RKO (cell line): ENCODE measurements at regions not wholly inside any gene's neighbourhood (a gene's known extent, or its start where the extent isn't known, plus 50 kb on each side); places are given as distances from the start of the nearest gene placed in this dataset.
A peak's percentile ranks its signal among the peaks of the same experiment; 100 is the strongest.
"Not testable (repeated sequence)": the region's sequence is repeated elsewhere in the genome, so short reads cannot be mapped to it uniquely, and the experiment has no call there.

Experiments
- DNase-seq: peaks from one replicate; pipeline ENCODE4 v3.0.0-alpha.2; 2016; ENCODE audit warnings: low spot score

DNA sequence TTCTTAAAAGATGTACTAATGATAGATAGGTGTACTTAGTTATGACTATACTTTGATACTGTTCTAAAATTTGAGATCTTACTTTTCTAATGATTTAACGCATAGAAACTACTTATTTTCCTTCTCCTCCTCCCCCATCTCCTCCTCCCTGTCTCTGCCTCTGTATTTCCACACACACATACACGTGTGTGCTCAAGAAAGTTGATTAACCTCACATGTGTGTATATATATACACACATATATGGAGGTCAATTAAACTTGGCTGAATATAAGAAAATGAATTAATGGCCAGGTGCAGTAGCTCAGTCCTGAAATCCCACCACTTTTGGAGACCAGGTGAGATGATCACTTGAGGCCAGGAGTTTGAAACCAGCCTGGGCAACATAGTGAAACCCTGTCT is 362.7 kb upstream of the SYT1 start:
- no peak for DNase-seq

DNA sequence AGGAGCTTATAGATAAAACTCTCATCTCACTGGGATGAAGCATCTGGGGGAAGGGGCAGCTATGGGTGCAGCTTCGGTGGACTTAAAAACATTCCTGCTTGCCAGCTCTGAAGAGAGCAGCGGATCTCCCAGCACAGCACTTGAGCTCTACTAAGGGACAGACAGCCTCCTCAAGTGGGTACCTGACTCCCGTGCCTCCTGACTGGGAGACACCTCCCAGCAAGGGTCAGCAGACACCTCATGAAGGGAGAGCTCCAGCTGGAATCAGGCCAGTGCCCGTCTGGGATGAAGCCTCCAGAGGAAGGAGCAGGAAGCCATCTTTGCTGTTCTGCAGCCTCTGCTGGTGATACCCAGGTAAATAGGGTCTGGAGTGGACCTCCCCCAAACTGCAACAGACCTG is 345.2 kb upstream of the SYT1 start:
- no peak for DNase-seq

DNA sequence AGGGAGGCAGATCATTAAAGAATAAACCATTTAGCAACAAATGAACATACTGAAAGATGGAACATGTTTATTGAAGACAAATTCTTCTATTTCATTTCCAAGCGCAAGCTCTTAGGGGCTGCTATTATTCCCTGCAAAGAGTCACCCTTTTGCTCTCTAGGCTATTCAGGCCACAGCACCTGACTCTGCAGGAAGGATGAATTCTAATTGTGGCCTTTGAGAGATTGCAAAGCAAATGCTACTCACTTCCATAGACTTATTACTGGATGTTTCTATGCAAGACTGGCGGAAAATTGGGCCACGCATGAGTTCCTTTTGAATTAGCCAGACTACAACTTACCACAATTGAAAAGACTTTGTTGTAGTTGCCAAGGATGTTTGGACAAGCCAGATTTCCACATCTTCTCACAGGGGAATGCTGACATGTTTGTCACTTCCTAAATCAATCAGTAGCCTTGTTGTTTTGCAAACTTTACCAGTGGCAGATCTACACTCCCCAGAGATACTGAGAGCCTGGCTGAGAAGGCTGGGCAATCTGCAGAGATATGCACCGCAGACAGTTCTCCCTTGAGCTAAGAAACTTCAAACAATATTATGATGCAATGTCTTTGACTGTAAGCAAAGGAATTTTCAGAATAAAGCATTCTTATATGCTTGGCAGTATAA is 334.3 kb upstream of the SYT1 start:
- DNase-seq: no peak

DNA sequence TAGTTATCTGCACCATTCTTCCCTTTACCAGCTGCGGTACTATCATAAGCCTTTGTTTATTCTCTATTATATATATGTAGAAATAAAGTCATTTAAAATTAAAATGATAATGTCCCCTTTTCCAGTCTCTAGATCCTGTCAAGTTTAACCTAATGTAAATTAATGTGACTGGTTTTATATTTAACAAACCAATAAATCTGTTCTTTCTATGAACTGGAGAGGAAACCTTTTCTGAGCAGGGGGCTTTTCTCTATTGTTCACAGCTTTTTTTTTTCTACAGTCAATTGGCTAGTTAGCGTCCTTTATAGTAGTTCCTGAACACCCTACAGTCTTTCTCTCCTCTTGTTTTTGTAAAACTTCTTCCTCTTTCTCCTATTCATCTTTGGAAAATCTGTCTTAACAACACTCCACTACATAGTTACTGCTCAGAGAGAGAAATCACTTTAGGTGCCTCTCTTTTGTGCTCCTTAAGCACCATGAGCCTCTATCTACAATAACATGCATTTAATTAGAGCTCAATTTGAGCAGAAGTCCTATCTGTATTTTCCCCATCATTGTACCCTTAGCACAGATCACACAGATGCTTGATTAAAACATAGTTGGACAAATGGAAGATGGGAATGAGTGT is 332.6 kb upstream of the SYT1 start:
- DNase-seq: no peak

DNA sequence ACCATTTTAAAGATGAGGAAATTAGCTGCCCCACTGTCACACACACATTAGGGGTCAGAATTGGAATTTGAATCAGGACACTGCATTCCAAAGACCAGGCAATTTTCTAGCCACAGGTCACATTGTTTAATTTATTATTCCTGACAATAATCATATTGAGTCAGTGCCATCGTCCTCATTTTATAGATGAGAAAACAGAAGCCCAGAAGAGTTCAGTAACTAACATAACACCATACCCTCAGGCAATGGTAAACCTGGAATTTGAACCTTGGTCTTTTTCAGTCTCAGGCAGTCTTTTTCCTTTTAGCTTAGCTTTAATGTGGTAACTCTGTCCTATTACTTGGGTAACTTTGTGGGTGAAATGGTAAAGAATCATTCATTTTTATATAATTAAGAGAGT is 330.3 kb upstream of the SYT1 start:
- DNase-seq: no peak

DNA sequence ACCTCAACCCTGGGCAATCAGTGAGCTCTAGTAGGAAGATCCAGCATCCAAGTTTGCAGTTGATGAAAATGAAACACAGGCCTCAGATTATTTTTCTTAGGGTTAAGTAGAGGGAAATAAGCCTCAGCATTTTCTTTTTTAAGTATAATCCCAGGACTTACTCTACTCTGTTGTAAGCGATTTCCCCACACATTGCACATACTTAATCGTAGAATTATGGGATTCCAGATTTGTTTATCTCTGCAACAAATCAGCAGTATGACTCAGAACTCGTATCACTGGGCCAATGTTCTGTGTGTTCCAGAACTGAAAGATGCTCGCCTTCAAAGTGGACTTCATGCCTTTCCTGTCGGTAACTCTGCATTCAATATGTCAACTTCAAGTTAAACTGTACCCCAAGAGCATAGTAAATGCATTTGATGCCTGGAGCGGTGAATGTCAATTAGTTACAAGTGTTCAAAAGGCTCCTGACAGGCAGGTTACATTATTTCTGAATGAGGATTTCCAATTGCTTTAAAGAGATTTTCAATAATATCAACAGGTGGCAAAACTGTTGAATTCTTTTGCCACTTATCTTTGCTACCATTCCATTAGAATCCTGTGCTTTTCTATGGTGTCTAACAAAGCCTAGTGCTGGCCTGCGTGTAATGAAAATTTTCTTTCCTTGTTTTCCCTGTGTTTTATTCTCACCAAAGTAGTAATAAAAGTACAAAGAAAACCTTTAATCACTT is 323.8 kb upstream of the SYT1 start:
- DNase-seq: no peak

DNA sequence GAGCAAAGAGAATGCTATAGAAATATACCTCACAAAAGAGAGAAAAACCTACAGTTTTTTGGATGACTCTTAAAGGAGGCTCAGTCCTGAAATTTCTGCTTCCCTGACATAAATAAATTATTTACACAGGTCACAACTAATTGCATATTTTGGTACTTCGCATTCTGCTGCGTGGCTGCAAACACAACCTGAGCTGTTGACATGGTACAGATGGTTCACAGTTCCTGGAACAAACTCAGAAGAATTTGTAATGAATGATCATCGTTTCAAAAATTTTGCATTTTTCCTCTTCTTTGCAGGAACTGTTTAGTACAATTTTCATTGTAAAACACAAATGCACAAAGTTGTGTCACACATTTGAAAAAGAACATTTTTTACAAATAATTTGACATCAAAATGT is 313.7 kb upstream of the SYT1 start:
- no peak for DNase-seq

DNA sequence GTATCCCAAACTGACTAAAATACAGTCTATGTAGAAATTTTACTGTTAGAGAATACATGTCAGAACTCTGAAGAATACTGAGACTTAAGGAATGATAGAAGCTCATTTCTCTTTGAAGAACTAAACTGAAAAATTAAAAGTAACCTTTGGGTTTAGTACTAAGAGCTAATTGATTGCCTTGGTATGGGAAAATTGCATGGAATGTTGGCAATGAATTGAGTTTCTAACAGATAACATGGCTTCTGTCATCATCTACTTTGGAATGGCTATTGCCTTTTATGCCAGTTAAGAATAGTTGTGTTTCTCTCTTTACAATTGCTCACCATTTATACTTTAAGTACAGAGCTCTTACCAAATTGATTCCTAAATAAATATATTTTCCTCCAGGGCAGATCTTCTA is 308.8 kb upstream of the SYT1 start:
- DNase-seq: no peak

DNA sequence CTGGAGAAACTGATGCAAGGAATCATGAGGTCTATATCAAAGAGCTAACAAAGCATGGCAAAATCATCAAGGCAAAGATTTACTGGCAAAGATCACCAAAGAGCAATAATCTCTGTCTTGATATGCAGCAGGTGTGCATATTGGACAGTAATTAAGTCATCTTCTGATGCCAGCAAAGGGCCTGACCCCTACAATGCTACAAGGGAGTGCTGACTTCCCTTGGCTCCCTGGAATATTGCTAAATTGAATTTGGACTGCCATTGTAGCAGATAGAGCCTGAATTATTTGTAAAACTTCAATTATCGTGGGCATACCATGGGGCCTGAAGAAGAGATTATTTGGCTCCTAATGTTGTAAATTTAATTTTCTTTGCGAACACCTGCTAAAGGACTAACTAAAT is 307.9 kb upstream of the SYT1 start:
- DNase-seq: no peak

DNA sequence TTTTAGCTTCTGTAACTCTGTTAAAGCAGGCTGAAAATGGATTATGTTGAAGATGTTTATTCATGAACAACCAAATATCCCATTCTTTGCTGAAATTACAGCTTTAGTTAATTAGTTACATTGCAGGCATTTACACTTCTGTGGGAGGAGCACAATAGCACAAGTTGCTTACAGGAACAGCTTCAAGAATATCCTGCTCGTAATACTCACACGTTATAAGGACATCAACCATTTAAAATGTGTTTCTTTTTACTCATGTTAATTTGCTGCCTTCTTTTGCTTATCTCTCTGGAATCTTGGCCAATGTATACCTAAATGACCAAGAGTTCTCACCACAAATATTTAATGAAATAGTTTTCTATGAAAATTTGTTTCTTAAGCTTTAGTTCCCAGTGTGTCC is 305.2 kb upstream of the SYT1 start:
- no peak for DNase-seq

DNA sequence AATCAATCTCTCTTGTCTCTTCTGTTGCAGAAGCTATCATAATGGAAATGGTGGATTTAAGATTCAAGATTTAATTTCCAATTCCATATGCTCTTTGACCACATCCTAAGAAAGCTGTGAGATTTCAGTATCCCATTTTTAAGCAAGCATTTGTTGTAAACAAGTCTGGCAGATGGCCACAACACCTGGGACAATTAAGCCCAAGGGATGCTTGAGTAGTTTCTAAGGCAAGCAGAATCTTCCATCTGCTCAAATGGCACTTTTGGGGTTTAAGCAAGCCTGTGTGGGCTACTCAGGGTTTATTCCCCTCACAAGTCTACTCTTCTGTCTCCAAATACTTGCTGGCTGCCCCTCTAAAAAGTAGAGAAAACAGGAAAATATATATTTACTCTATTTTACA is 304.7 kb upstream of the SYT1 start:
- DNase-seq: no peak

DNA sequence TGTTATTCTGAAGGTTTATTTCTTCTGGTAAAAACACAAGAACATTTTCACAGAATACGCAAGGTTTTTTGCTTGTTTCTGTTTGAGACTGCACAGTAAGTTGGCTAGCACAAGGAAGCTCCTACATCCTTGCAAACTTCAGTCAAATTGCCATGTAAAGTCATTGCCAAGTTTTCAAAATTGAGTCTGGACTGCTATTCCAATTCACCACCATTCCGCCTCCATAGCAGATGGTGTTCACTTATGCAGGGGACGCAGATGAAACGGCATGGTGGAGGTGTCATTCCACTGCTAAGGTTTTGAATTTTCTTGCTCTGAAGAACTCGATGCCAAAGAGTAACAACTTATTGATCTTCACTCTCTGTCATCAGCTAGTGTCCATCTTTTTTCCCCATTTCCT is 303.9 kb upstream of the SYT1 start:
- no peak for DNase-seq

DNA sequence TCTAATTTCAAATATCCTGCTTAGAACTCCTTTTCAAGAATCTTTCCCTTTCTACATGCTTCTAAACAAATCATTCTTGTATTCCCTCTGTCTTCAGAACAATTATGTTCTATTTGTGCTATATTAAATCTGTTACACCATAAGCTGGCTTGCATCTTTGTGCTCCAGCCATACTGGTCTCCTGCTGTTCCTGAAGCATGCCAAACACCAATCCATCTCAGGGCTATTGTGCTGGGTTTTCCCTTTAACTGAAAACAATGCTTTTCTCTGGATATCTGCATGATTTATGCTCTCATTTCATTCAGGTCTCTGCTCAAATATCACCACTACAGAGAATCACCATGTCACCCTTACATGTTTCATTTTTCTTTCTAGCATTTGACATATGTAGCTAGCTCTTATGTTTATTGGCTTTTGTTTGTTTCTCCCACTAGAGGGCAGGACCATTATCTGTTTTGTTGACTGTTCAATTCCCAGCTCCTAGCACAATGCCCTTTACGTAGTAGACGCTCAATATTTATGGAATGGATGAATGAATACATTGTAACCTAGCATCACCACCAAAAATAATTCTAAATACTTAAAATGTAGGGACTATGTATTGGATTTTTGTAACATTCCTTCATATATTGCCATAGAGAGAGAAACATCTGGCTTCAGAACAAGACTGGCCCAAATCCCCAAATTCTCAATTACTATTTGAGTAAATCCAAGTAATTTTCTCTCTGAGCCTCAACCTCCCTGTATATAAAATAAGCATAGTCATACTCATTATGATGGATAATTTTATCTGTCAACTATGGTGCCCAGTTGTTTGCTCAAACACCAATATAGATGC is 302.0 kb upstream of the SYT1 start:
- DNase-seq: peak; percentile 24

DNA sequence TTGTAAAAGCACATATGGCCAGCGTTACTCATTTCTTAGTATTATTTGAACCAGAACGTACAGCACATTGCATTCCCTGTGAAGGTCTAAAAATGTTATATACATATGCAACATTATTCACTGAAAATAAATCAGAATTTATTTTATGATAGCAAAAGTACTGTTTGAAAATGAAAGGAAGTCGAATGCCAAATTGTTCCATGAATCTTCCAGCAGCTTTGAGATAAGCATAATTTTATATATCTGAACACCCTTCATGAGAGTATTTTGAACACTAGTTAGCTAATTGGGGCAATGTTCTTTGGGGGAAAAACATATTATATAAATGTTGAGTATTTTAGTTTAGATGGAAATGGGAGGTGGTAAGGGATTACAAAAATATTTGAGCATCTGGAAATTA is 300.7 kb upstream of the SYT1 start:
- DNase-seq: no peak

DNA sequence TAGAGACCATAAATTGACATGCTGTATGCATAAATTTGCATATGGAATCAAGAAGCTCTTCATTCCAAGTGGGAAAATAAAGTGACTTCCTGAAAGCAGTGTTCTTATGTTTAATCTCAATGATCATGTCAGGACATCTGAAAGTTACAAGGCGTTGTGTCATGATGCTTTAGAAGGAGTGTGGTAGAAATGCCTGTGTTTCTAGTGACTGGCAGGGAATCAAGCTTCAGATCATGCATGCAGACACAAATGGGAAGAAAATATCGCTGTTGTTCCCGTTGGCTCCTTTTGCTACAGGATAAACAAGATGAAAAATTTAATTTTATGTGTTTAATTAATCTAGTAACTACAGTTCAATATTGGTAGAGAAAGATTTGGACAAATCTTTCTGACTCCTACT is 298.1 kb upstream of the SYT1 start:
- DNase-seq: no peak

DNA sequence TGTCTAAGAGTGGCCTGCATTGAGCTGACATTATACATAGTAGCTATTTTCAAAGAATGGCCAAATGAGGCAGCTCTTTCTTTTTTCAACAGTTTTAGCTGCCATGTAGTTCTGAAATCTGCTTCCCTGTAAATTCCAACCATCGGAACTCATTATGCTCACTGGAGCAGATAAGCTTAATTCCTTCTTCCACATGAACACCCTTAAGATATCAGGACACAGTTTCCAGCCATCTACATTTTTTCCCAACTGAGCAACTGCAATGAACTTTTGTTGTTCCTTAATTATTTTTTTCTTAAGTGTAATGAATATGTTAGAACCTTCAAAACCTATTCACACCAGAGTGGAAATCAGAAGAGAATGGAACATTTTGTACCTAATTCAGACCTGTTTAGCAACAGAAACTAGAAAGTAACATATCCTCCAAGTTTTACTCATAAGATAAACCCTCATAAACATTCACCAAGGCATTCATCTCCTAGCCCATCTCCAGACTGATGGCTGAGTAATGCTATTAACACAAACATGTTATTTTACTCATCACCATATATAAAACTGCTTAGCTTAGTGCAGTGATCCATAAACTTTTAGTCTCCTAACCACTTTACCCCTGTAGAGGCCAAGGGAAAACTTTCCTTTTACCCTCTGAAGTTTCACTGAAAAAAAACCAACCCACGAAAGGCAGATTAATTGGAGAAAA is 296.1 kb upstream of the SYT1 start:
- DNase-seq: no peak

DNA sequence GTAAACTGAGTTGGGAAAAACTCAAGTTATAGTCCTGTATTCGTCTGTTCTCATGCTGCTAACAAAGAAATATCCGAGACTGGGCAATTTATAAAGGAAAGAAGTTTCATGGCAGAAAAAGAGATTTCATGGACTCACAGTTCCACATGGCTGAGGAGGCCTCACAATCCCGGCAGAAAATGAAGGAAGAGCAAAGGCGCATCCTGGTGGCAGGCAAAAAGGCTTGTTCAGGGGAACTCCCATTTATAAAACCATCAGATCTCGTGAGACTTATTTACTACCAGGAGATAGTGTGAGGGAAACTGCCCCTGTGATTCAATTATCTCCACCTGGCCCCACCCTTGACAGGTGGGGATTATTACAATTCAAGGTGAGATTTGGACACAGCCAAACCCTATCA is 292.6 kb upstream of the SYT1 start:
- no peak for DNase-seq

DNA sequence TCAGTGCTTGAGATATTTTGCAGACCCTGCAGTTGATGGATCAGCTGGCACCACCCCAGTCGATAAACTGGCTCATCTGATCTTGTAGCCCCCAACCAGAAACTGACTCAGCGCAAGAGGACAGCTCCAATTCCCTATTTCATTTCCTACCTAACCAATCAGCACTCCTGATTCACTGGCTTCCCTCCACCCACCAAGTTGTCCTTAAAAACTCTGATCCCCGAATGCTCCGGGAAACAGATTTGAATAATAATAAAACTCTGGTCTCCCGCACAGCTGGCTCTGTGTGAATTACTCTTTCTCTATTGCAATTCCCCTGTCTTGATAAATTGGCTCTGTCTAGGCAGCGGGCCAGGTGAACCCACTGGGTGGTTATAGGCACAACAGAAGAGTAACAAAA is 289.4 kb upstream of the SYT1 start:
- DNase-seq: not testable (repeated sequence)

DNA sequence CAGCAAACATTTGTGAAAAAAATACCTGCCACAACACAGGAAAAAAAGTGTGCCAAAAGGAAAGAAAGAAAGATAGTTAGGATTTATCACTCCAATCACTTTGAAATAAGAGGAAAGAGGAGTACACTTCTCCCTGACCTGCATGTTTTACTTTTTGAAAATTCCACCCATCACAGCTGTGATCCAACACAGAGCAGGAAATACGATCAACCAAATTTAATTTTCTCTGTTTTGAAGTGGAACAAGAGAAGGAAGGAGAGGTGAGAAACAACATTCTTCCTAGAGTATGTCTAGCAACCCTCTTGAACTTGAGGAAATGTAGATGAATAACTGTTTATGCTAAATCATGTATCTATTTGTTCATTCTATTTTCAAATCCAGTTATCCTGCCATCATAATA is 284.7 kb upstream of the SYT1 start:
- no peak for DNase-seq

DNA sequence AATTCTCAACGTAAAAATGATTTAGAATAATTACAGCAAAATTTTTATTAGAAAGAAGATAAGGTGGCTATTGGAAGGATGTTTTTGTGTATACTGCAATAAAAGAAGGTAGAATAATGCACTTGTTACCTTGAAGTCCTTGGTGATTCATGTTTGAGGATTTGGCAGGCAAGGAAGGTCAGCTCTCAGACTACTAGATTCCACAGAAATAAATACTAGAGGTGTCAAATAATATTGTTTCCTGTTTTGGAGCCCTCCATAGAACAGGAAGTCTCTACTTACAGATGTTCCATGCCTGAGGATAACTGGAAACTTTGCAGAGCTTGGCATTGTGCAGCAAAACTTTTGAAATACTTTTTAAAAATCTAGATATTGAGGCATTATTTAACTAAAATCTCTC is 284.3 kb upstream of the SYT1 start:
- no peak for DNase-seq

DNA sequence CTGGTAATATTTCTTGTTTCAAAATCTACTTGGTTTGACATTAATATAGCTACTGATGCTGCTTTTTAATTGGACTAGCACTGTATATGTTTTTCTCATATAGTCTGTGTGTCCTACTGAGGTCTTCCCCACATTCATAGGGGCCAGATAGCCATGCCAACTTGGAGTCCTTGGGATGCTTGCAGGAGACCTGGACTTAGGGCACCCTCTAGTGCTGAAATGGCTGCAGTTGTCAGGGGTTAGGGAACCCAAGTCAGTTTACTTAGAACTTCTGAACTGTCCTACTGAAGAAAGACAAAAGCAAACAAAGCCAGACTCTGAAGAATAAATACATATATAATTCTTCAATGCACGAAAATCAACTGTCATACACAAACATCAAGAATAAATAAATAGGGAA is 279.9 kb upstream of the SYT1 start:
- peak; percentile 37 for DNase-seq

DNA sequence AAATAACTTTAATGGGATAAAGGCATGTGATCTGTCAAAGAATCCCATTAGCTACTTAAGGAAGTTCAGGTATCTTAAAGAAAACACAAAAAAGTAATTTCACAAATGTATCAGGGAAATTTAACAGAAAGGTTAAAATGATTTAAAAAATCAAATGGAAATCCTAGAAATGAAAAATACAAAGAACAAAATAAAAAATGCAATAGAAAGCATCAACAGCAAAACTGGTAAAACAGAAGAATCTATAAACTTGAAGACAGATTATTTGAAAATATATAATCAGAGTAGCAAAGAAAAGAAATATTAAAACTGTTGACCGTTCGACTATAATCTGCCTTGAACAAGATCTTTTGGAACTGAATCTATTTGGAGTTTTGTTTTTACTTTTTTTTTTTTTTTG is 279.4 kb upstream of the SYT1 start:
- DNase-seq: no peak
